ENCODE measurements at regions not wholly inside any gene's neighbourhood (a gene's known extent, or its start where the extent isn't known, plus 50 kb on each side); places are given as distances from the start of the nearest gene placed in this dataset.
"Not testable (repeated sequence)": the region's sequence is repeated elsewhere in the genome, so short reads cannot be mapped to it uniquely, and the experiment has no call there.

DNA sequence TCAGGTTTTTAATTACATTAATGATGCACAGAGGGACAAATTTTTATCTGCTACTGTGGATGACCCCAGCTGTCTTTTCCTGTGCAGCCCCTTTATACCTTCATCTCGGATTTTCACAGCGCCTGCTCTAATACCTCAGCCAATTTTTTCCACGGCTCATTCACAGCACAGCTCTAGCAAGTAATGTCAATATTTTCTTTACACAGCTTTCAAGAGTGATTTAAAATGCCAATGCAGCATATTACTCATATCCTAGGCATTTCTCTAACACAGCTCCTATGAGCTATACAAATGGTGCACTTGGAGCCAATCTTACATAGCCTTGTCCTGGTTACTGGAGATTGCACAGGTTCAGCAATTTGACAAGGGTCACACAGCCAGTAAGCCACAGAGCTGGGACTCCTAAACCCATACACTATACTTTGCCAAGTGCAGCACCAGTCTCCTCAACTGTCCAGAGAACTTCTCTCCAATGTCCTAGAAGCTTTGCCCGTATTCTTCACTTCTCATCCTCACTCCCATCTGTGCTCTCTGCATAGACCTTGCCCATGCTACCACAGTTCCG, 661.8 kb downstream of the DTWD2 start:
- no peaks in the 10 kb centered on the region for H3K9me1 ChIP-seq (replicated peaks; ENCODE audit: control insufficient read depth, extremely low read depth, insufficient read depth, low read length)
- ChIA-PET POLR2A (no interaction called here), CTCF (no interaction called here)
- H3K79me2 ChIP-seq (ENCODE audit: control insufficient read depth, insufficient read depth, low read length) = no peaks in the 10 kb centered on the region
- H3K27me3 ChIP-seq (ENCODE audit: control insufficient read depth in 2 of 2, insufficient read depth in 2 of 2, low read length in 2 of 2) = no peaks in the 10 kb centered on the region
- H3K4me3 ChIP-seq (replicated peaks in 1 of 3; ENCODE audit: insufficient read depth in 1 of 3, low read depth in 1 of 3, low read length in 3 of 3) = no peak overlapping the region
- no peak overlapping the region for H3K27ac ChIP-seq (ENCODE audit: insufficient read depth, low read depth, low read length)
- no TSS peak for BruUV-seq (replicated peaks)
- intact Hi-C loops (cut with micrococcal nuclease) (no loop called here), dilution Hi-C loops (cut with MboI; ENCODE audit: extremely low pct_ligation_motif_present, low sequenced_read_pairs) (no loop called here)
- no peak for TF ChIP-seq POLR2A (IDR thresholded peaks at IDR 0.05; ENCODE audit: low read depth, low read length)
- no peak for TF ChIP-seq EZH2 (IDR thresholded peaks at IDR 0.05; ENCODE audit: borderline replicate concordance, low read depth, low read length, severe bottlenecking)
- H3K36me3 ChIP-seq (ENCODE audit: control insufficient read depth in 2 of 2, extremely low read depth in 1 of 2, insufficient read depth in 2 of 2, low read length in 2 of 2) = no peaks in the 10 kb centered on the region
- H3K4me1 ChIP-seq (ENCODE audit: control insufficient read depth, extremely low read depth, insufficient read depth, low read length) = no peaks in the 10 kb centered on the region
- DNase-seq (ENCODE audit: low read depth, low spot score) (no peak), FAIRE-seq (no peak)
- H3K9me3 ChIP-seq (replicated peaks; ENCODE audit: control insufficient read depth, insufficient read depth, low read length) = peaks cover 2% of the 10 kb centered on the region
- no peak overlapping the region for H2AFZ ChIP-seq (ENCODE audit: low read depth, low read length)
- no peak overlapping the region for H3K9ac ChIP-seq (replicated peaks; ENCODE audit: extremely low read depth, insufficient read depth, low read length)
- H3K4me2 ChIP-seq (ENCODE audit: insufficient read depth, low read length) = no peak overlapping the region
- H4K20me1 ChIP-seq (replicated peaks; ENCODE audit: control insufficient read depth, extremely low read depth, insufficient read depth, low read length) = no peaks in the 10 kb centered on the region

DNA sequence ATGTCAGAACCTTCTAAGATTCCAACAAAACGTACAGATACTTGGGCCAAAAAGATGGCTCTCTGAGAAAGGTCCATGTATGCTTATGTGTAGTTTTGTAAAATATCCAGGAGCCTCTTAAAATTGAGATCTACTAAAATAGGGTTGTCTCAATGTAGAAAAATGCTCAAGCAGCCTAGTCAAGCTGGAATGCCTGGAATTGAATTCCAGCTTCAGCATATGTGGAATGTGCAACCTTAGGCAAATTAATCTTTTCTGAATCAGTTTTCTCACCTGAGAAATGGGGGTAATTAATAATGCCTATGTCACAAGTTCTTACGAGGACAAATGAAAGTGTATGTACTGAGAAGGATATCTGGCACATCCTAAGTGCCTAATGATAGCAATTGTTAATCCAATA, 662.4 kb downstream of the DTWD2 start:
- H3K27me3 ChIP-seq (ENCODE audit: control insufficient read depth in 2 of 2, insufficient read depth in 2 of 2, low read length in 2 of 2) = no peaks in the 10 kb centered on the region
- ChIA-PET POLR2A (no interaction called here), CTCF (no interaction called here)
- dilution Hi-C loops (cut with MboI; ENCODE audit: extremely low pct_ligation_motif_present, low sequenced_read_pairs) (no loop called here), intact Hi-C loops (cut with micrococcal nuclease) (no loop called here)
- no peaks in the 10 kb centered on the region for H3K36me3 ChIP-seq (ENCODE audit: control insufficient read depth in 2 of 2, extremely low read depth in 1 of 2, insufficient read depth in 2 of 2, low read length in 2 of 2)
- no peaks in the 10 kb centered on the region for H3K4me1 ChIP-seq (ENCODE audit: control insufficient read depth, extremely low read depth, insufficient read depth, low read length)
- BruUV-seq (replicated peaks) = no TSS peak
- no peaks in the 10 kb centered on the region for H3K79me2 ChIP-seq (ENCODE audit: control insufficient read depth, insufficient read depth, low read length)
- no peaks in the 10 kb centered on the region for H4K20me1 ChIP-seq (replicated peaks; ENCODE audit: control insufficient read depth, extremely low read depth, insufficient read depth, low read length)
- TF ChIP-seq JUN (IDR thresholded peaks at IDR 0.05; ENCODE audit: borderline replicate concordance, insufficient read depth, insufficient read length, low read depth) (no peak), GATA2 (IDR thresholded peaks at IDR 0.05; ENCODE audit: insufficient read depth, insufficient read length, low read depth, low read length) (no peak), FOS (IDR thresholded peaks at IDR 0.05; ENCODE audit: borderline replicate concordance, insufficient read depth, low read length) (no peak)
- TF ChIP-seq, protein P1, sequence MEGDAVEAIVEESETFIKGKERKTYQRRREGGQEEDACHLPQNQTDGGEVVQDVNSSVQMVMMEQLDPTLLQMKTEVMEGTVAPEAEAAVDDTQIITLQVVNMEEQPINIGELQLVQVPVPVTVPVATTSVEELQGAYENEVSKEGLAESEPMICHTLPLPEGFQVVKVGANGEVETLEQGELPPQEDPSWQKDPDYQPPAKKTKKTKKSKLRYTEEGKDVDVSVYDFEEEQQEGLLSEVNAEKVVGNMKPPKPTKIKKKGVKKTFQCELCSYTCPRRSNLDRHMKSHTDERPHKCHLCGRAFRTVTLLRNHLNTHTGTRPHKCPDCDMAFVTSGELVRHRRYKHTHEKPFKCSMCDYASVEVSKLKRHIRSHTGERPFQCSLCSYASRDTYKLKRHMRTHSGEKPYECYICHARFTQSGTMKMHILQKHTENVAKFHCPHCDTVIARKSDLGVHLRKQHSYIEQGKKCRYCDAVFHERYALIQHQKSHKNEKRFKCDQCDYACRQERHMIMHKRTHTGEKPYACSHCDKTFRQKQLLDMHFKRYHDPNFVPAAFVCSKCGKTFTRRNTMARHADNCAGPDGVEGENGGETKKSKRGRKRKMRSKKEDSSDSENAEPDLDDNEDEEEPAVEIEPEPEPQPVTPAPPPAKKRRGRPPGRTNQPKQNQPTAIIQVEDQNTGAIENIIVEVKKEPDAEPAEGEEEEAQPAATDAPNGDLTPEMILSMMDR (IDR thresholded peaks at IDR 0.05; ENCODE audit: extremely low read depth in 1 of 2, insufficient read depth in 1 of 2, low read depth in 1 of 2, low read length in 2 of 2) = no peak
- no peak overlapping the region for H3K4me2 ChIP-seq (ENCODE audit: insufficient read depth, low read length)
- no peak overlapping the region for H2AFZ ChIP-seq (ENCODE audit: low read depth, low read length)
- H3K9me1 ChIP-seq (replicated peaks; ENCODE audit: control insufficient read depth, extremely low read depth, insufficient read depth, low read length) = no peaks in the 10 kb centered on the region
- no peak overlapping the region for H3K4me3 ChIP-seq (replicated peaks in 1 of 3; ENCODE audit: insufficient read depth in 1 of 3, low read depth in 1 of 3, low read length in 3 of 3)
- H3K9ac ChIP-seq (replicated peaks; ENCODE audit: extremely low read depth, insufficient read depth, low read length) = no peak overlapping the region
- peaks cover 2% of the 10 kb centered on the region for H3K9me3 ChIP-seq (replicated peaks; ENCODE audit: control insufficient read depth, insufficient read depth, low read length)
- FAIRE-seq (no peak), DNase-seq (ENCODE audit: low read depth, low spot score) (no peak)
- no peak overlapping the region for H3K27ac ChIP-seq (ENCODE audit: insufficient read depth, low read depth, low read length)

DNA sequence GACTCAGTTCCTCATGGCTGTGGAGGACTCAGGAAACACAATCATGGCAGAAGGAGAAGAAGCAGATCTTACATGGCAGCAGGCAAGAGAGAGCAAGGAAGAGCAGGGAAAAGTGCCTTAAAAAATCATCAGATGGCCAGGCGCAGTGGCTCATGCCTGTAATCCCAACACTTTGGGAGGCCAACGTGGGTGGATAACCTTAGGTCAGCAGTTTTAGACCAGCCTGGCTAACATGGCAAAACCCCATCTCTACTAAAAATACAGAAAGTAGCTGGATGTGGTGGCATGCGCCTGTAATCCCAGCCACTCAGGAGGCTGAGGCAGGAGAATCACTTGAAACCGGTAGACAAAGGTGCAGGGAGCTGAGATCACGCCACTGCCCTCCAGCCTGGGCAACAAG, 664.6 kb downstream of the DTWD2 start:
- H3K4me3 ChIP-seq (replicated peaks in 1 of 3; ENCODE audit: insufficient read depth in 1 of 3, low read depth in 1 of 3, low read length in 3 of 3); dilution Hi-C loops (cut with MboI; ENCODE audit: extremely low pct_ligation_motif_present, low sequenced_read_pairs); BruUV-seq (replicated peaks); CTCF ChIA-PET; H3K9me3 ChIP-seq (replicated peaks; ENCODE audit: control insufficient read depth, insufficient read depth, low read length); H3K9me1 ChIP-seq (replicated peaks; ENCODE audit: control insufficient read depth, extremely low read depth, insufficient read depth, low read length); H3K4me2 ChIP-seq (ENCODE audit: insufficient read depth, low read length); H3K36me3 ChIP-seq (ENCODE audit: control insufficient read depth in 2 of 2, extremely low read depth in 1 of 2, insufficient read depth in 2 of 2, low read length in 2 of 2); H3K27ac ChIP-seq (ENCODE audit: insufficient read depth, low read depth, low read length); H3K79me2 ChIP-seq (ENCODE audit: control insufficient read depth, insufficient read depth, low read length); H4K20me1 ChIP-seq (replicated peaks; ENCODE audit: control insufficient read depth, extremely low read depth, insufficient read depth, low read length); intact Hi-C loops (cut with micrococcal nuclease); POLR2A ChIA-PET; H2AFZ ChIP-seq (ENCODE audit: low read depth, low read length); H3K9ac ChIP-seq (replicated peaks; ENCODE audit: extremely low read depth, insufficient read depth, low read length); H3K27me3 ChIP-seq (ENCODE audit: control insufficient read depth in 2 of 2, insufficient read depth in 2 of 2, low read length in 2 of 2); FAIRE-seq; DNase-seq (ENCODE audit: low read depth, low spot score); H3K4me1 ChIP-seq (ENCODE audit: control insufficient read depth, extremely low read depth, insufficient read depth, low read length): not testable (repeated sequence)
